ENCODE measurements at regions not wholly inside any gene's neighbourhood (a gene's known extent, or its start where the extent isn't known, plus 50 kb on each side); places are given as distances from the start of the nearest gene placed in this dataset.
"Not testable (repeated sequence)": the region's sequence is repeated elsewhere in the genome, so short reads cannot be mapped to it uniquely, and the experiment has no call there.

DNA sequence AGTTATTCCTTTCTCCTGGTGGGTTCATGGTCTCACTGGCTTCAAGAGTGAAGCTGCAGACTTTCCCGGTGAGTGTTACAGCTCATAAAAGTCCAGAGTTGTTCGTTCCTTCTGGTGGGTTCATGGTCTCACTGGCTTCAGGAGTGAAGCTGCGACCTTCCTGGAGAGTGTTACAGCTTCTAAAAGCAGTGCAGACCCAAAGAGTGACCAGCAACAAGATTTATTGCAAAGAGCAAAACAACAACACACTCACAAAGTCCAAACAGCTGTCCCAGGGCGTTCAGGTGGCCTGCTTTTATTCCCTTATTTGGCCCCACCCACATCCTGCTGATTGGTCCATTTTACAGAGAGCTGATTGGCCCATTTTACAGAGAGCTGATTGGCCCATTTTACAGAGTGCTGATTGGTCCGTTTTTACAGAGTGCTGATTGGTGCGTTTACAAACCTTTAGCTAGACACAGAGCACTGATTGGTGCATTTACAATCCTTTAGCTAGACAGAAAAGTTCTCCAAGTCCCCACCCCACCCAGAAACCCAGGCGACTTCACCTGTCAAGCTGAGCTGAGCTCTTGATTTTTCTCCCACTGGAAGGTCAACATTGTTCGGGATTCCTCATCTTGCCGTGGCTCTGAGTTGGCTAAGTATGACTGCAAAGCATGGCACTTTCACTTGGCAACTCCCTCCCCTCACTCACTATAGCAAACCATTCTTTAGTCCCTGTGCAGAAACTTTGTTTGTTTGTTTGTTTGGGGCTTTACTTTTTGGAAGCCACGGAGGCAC lies 87.3 kb upstream of the EEPD1 start:
- H3K36me3 ChIP-seq (ENCODE audit: control insufficient read depth in 2 of 2, insufficient read depth in 2 of 2, low read length in 1 of 2); POLR2A ChIA-PET; H2AFZ ChIP-seq (ENCODE audit: control insufficient read depth, low read depth, low read length); ATAC-seq; H3K4me1 ChIP-seq (ENCODE audit: control insufficient read depth, insufficient read depth, low read length); H3K27me3 ChIP-seq (replicated peaks in 1 of 2; ENCODE audit: control insufficient read depth in 2 of 2, insufficient read depth in 2 of 2, low read length in 1 of 2); DNase-seq (ENCODE audit: low read depth, low spot score); in situ Hi-C loops (cut with MboI); BruUV-seq (replicated peaks); H3K4me2 ChIP-seq (ENCODE audit: control insufficient read depth, insufficient read depth); intact Hi-C loops (cut with micrococcal nuclease; ENCODE audit: unreplicated experiment); H3K4me3 ChIP-seq; H3K9ac ChIP-seq (ENCODE audit: control insufficient read depth, insufficient read depth, low read length); FAIRE-seq; H3K27ac ChIP-seq (ENCODE audit: control insufficient read depth, insufficient read depth); RAD21 ChIA-PET (ENCODE audit: unreplicated experiment); H4K20me1 ChIP-seq (ENCODE audit: control insufficient read depth, insufficient read depth); H3K9me3 ChIP-seq (replicated peaks; ENCODE audit: control insufficient read depth, insufficient read depth, low read length); H3K79me2 ChIP-seq (ENCODE audit: control insufficient read depth, insufficient read depth, low read length): not testable (repeated sequence)
- CTCF ChIA-PET = interaction anchor here (1.2 kb wide), 1 partner anchor 50 kb away, joined by 3 read pairs; no protein-coding TSS in a partner anchor
- whole genome bisulfite sequencing (ENCODE audit: insufficient coverage, insufficient replicate concordance, low lambda C conversion rate, missing lambda C conversion rate) = 52% methylated on average over 10 of the region's 10 CpGs
- SMC1A ChIA-PET (ENCODE audit: uncharacterized antibody, unreplicated experiment) = interaction anchor here (0.6 to 1.6 kb wide), 3 partner anchors 12 to 1091 kb away, joined by 3 to 8 read pairs (median 3); no protein-coding TSS in a partner anchor
- peak; percentile 73 for TF ChIP-seq NFYB (IDR thresholded peaks at IDR 0.05; ENCODE audit: insufficient read depth, low read depth, low read length)

DNA sequence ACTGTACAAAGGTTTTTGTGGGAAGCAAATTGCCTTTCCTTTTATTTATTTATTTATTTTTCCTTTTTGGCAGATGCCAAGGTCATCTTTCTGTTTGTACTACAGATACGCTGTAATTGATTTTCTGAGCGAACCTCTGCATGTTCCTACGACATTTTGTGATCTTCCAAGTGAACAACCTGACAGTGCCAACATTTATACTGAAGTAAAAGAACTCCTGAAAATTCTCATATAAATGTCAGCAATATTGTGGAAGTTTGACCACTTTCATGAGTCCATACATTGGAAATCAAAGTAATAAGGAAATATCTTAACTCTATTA lies 86.8 kb upstream of the EEPD1 start:
- WGBS (ENCODE audit: insufficient coverage, insufficient replicate concordance, low lambda C conversion rate, missing lambda C conversion rate) = 73% methylated on average over 3 of the region's 3 CpGs
- DNase-seq (ENCODE audit: low read depth, low spot score) (no peak), ATAC-seq (no peak), FAIRE-seq (no peak)
- H2AFZ ChIP-seq (ENCODE audit: control insufficient read depth, low read depth, low read length) = no peak overlapping the region
- no peak overlapping the region for H3K27ac ChIP-seq (ENCODE audit: control insufficient read depth, insufficient read depth)
- H3K4me3 ChIP-seq = no peak overlapping the region
- H3K27me3 ChIP-seq (replicated peaks in 1 of 2; ENCODE audit: control insufficient read depth in 2 of 2, insufficient read depth in 2 of 2, low read length in 1 of 2) = no peaks in the 10 kb centered on the region; a peak in 2 of 4 replicates
- ChIA-PET RAD21 (ENCODE audit: unreplicated experiment) (no interaction called here), CTCF (interaction anchor here (1.1 kb wide), 1 partner anchor 61 kb away, joined by 3 read pairs; no protein-coding TSS in a partner anchor), POLR2A (no interaction called here), SMC1A (ENCODE audit: uncharacterized antibody, unreplicated experiment) (interaction anchor here (1.6 kb wide), 1 partner anchor 13 kb away, joined by 8 read pairs; no protein-coding TSS in a partner anchor)
- no peaks in the 10 kb centered on the region for H3K4me1 ChIP-seq (ENCODE audit: control insufficient read depth, insufficient read depth, low read length)
- H3K4me2 ChIP-seq (ENCODE audit: control insufficient read depth, insufficient read depth) = no peak overlapping the region
- no peaks in the 10 kb centered on the region for H3K9me3 ChIP-seq (replicated peaks; ENCODE audit: control insufficient read depth, insufficient read depth, low read length)
- H3K79me2 ChIP-seq (ENCODE audit: control insufficient read depth, insufficient read depth, low read length) = no peaks in the 10 kb centered on the region
- intact Hi-C loops (cut with micrococcal nuclease; ENCODE audit: unreplicated experiment) (no loop called here), in situ Hi-C loops (cut with MboI) (no loop called here)
- H3K9ac ChIP-seq (ENCODE audit: control insufficient read depth, insufficient read depth, low read length) = no peak overlapping the region
- no peak for TF ChIP-seq EGR1 (IDR thresholded peaks at IDR 0.05; ENCODE audit: borderline replicate concordance in 1 of 2, low read depth in 2 of 2, low read length in 2 of 2)
- no peak for TF ChIP-seq NFYA (IDR thresholded peaks at IDR 0.05; ENCODE audit: borderline replicate concordance, low read depth, low read length)
- TF ChIP-seq, protein P1, sequence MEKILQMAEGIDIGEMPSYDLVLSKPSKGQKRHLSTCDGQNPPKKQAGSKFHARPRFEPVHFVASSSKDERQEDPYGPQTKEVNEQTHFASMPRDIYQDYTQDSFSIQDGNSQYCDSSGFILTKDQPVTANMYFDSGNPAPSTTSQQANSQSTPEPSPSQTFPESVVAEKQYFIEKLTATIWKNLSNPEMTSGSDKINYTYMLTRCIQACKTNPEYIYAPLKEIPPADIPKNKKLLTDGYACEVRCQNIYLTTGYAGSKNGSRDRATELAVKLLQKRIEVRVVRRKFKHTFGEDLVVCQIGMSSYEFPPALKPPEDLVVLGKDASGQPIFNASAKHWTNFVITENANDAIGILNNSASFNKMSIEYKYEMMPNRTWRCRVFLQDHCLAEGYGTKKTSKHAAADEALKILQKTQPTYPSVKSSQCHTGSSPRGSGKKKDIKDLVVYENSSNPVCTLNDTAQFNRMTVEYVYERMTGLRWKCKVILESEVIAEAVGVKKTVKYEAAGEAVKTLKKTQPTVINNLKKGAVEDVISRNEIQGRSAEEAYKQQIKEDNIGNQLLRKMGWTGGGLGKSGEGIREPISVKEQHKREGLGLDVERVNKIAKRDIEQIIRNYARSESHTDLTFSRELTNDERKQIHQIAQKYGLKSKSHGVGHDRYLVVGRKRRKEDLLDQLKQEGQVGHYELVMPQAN (conservative IDR thresholded peaks at IDR 0.05) = no peak
- TF ChIP-seq, protein P2, sequence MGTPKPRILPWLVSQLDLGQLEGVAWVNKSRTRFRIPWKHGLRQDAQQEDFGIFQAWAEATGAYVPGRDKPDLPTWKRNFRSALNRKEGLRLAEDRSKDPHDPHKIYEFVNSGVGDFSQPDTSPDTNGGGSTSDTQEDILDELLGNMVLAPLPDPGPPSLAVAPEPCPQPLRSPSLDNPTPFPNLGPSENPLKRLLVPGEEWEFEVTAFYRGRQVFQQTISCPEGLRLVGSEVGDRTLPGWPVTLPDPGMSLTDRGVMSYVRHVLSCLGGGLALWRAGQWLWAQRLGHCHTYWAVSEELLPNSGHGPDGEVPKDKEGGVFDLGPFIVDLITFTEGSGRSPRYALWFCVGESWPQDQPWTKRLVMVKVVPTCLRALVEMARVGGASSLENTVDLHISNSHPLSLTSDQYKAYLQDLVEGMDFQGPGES (IDR thresholded peaks at IDR 0.05) = no peak
- no peak for TF ChIP-seq SMARCA5 (IDR thresholded peaks at IDR 0.05)
- TF ChIP-seq POU2F2 (IDR thresholded peaks at IDR 0.05; ENCODE audit: borderline replicate concordance, low read depth, low read length) = no peak
- no peaks in the 10 kb centered on the region for H3K36me3 ChIP-seq (ENCODE audit: control insufficient read depth in 2 of 2, insufficient read depth in 2 of 2, low read length in 1 of 2)
- BruUV-seq (replicated peaks) = no TSS peak
- no peaks in the 10 kb centered on the region for H4K20me1 ChIP-seq (ENCODE audit: control insufficient read depth, insufficient read depth)
